IPS-NIHi7 (cell line): ENCODE measurements at regions not wholly inside any gene's neighbourhood (a gene's known extent, or its start where the extent isn't known, plus 50 kb on each side); places are given as distances from the start of the nearest gene placed in this dataset.
"Not testable (repeated sequence)": the region's sequence is repeated elsewhere in the genome, so short reads cannot be mapped to it uniquely, and the experiment has no call there.

Source experiments
- DNase-seq: peaks from one replicate; pipeline ENCODE4 v3.0.0; 2012; ENCODE audit warnings: mixed read lengths; ENCODE audit errors: extremely low spot score

DNA sequence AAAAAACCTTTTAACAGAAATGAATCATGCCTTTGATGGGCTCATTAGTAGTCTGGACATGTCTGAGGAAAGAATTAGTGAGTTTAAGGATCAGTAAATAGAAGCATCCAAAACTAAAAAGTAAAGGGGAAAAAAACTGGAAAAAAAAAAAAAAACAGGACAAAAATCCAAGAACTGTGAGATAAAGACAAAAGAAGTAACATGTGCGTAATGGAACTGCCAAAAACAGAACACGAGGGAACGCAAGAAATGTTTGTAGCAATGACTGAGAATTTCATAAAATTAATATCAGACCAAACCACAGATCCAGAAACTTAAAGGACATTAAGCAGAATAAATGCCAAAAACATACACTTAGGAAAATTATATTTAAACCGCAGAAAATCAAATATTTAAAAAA lies 77.4 kb downstream of the MS4A13 start:
- DNase-seq = no peak

- DNase-seq = no peak
Observed at GRCh38 chr11:60594998-60595642, 79.9 kb downstream of the MS4A13 start.

GRCh38 chr11:60607483-60607882 lies 91.9 kb upstream of the MS4A8 start:
- no peak for DNase-seq

- no peak for DNase-seq
Observed at GRCh38 chr11:60609632-60610031, 89.8 kb upstream of the MS4A8 start.

- DNase-seq = no peak
Observed at GRCh38 chr11:60610702-60611101, 88.7 kb upstream of the MS4A8 start.

GRCh38 chr11:60615497-60615896 lies 83.9 kb upstream of the MS4A8 start:
- no peak for DNase-seq

- not testable (repeated sequence) for DNase-seq
Observed at GRCh38 chr11:60621940-60622339, 77.5 kb upstream of the MS4A8 start.

DNA sequence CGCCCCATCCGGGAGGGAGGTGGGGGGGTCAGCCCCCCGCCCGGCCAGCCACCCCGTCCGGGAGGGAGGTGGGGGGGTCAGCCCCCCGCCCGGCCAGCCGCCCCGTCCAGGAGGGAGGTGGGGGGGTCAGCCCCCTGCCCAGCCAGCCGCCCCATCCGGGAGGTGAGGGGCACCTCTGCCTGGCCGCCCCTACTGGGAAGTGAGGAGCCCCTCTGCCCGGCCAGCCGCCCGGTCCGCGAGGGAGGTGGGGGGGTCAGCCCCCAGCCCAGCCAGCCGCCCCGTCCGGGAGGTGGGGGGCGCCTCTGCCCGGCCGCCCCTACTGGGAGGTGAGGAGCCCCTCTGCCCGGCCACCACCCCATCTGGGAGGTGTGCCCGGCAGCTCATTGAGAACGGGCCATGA lies 76.6 kb upstream of the MS4A8 start:
- DNase-seq = not testable (repeated sequence)

- DNase-seq = peak; percentile 29
Observed at GRCh38 chr11:60625262-60625661, 74.2 kb upstream of the MS4A8 start.

GRCh38 chr11:60629399-60629798 lies 70.0 kb upstream of the MS4A8 start:
- no peak for DNase-seq

GRCh38 chr11:60631944-60632343 lies 67.5 kb upstream of the MS4A8 start:
- DNase-seq = no peak

- no peak for DNase-seq
Observed at GRCh38 chr11:60633645-60634044, 65.8 kb upstream of the MS4A8 start.

- DNase-seq = peak; percentile 70
Observed at GRCh38 chr11:60634126-60634525, 65.3 kb upstream of the MS4A8 start.

- no peak for DNase-seq
Observed at GRCh38 chr11:60641940-60642339, 57.5 kb upstream of the MS4A8 start.

DNA sequence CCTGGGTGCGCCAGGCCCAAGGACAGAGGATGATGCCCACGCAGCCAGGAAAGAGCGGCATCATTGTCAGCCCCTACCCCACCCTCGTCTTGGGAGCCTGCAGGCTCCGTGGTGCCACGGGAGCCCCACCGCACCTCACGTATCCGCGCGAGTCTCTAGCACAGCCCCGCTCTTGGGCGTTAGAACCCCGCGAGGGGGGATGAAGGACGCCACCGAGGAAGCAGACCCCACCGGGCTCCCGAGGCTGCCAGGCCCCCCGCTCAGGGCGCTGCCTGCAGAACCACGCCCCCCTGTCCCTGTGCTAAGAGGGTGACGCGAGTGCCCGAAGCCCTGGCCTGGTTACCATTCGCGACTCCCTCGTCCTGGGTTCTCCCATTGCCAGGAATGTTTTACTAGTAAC lies 52.3 kb upstream of the MS4A8 start:
- DNase-seq = no peak
